Hepatocyte (in vitro differentiated cells): ENCODE measurements at regions not wholly inside any gene's neighbourhood (a gene's known extent, or its start where the extent isn't known, plus 50 kb on each side); places are given as distances from the start of the nearest gene placed in this dataset.

Experiments used
- DNase-seq: peaks from one replicate; pipeline ENCODE4 v3.0.0-alpha.2; 2016; ENCODE audit warnings: low spot score
- H2AFZ ChIP-seq: fragments of 200-600 bp; sonication (generic); 2 replicates; pipeline ENCODE4 v1.6.0; 2016; ENCODE audit warnings: antibody characterized with exemption, mild to moderate bottlenecking
- H3K27ac ChIP-seq: fragments of 200-600 bp; sonication (generic); 2 replicates; pipeline ENCODE4 v1.5.1; 2016; ENCODE audit warnings: mild to moderate bottlenecking
- H3K27me3 ChIP-seq: fragments of 200-600 bp; sonication (generic); 2 replicates; pipeline ENCODE4 v1.6.1; 2016
- H3K36me3 ChIP-seq: fragments of 200-600 bp; sonication (generic); replicated peaks from 2 replicates; pipeline ENCODE4 v1.5.1; 2016; ENCODE audit warnings: low read depth; ENCODE audit not compliant: insufficient read depth
- H3K4me1 ChIP-seq: fragments of 200-600 bp; sonication (generic); 2 replicates; pipeline ENCODE4 v1.5.1; 2016; ENCODE audit warnings: mild to moderate bottlenecking, moderate library complexity; ENCODE audit not compliant: insufficient read depth
- H3K4me2 ChIP-seq: fragments of 200-600 bp; sonication (generic); 2 replicates; pipeline ENCODE4 v1.6.0; 2016
- H3K4me3 ChIP-seq: fragments of 200-600 bp; sonication (generic); 2 replicates; pipeline ENCODE4 v1.5.1; 2016; ENCODE audit warnings: mild to moderate bottlenecking
- H3K79me2 ChIP-seq: fragments of 200-600 bp; sonication (generic); 2 replicates; pipeline ENCODE4 v1.6.0; 2017; ENCODE audit warnings: mild to moderate bottlenecking
- H3K9me2 ChIP-seq: fragments of 200-600 bp; sonication (generic); replicated peaks from 2 replicates; pipeline ENCODE4 v1.6.0; 2017; ENCODE audit warnings: mild to moderate bottlenecking; ENCODE audit not compliant: insufficient read depth
- H3K9me3 ChIP-seq: fragments of 200-600 bp; sonication (generic); 2 replicates; pipeline ENCODE4 v1.5.1; 2016; ENCODE audit warnings: low read depth, mild to moderate bottlenecking
- H4K20me1 ChIP-seq: fragments of 200-600 bp; sonication (generic); 2 replicates; pipeline ENCODE4 v1.6.0; 2016; ENCODE audit warnings: mild to moderate bottlenecking; ENCODE audit not compliant: insufficient read depth, poor library complexity, severe bottlenecking
- EZH2 ChIP-seq: fragments of 200-600 bp; sonication (generic); IDR thresholded peaks from 2 replicates; pipeline ENCODE4 v1.6.1; 2016; ENCODE audit warnings: antibody characterized with exemption, mild to moderate bottlenecking, borderline replicate concordance
- EZH2phosphoT487 ChIP-seq: fragments of 200-600 bp; sonication (generic); IDR thresholded peaks from one replicate; pipeline ENCODE4 v1.6.1; 2018; ENCODE audit warnings: antibody characterized with exemption, mild to moderate bottlenecking, low read depth, moderate library complexity; ENCODE audit not compliant: unreplicated experiment, severe bottlenecking
- WGBS: methylation state at CpG from one replicate; pipeline ENCODE4 v1.1.6; 2016; ENCODE audit warnings: low lambda C conversion rate; ENCODE audit errors: missing lambda C conversion rate; 5-methylcytosine and 5-hydroxymethylcytosine counted together
- TF ChIP-seq, protein P1 (sequence below): fragments of 200-600 bp; sonication (generic); IDR thresholded peaks from 2 replicates; pipeline ENCODE4 v1.5.1; 2016; ENCODE audit warnings: antibody characterized with exemption, mild to moderate bottlenecking; ENCODE audit not compliant: poor library complexity

DNA sequence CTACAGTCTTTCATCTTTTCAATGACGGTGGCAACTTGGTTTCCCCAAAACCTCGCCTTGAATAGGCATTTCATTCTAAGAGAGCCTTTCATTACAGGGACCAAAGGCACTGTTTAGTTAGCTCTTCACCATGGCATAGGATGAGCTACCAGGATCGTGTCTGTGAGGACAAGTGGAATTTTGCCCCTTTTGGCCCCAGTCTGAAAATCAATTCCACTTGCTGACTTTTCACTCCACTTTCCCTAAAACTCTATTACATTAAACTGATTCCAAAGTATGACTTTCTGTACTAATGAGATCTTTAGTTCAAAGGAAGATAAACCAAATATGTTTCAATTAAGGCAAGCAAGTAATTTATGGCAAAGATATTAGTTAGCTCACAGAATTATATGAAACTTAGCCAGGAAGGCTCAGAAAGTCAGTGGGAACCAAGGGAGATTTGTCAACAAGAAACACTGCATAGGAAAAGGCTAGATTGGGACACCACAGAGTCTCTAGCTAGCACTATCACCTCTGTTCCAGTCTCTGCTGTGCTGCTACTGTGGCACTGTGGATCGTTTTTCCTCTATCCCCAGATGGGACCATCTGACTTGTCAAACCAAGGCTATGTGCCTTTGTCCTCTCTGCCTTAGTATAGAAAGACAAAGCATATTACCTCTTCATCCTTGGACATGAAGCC, 145.6 kb downstream of the SLC7A11 start:
- H3K4me3 ChIP-seq = no peak overlapping the region

DNA sequence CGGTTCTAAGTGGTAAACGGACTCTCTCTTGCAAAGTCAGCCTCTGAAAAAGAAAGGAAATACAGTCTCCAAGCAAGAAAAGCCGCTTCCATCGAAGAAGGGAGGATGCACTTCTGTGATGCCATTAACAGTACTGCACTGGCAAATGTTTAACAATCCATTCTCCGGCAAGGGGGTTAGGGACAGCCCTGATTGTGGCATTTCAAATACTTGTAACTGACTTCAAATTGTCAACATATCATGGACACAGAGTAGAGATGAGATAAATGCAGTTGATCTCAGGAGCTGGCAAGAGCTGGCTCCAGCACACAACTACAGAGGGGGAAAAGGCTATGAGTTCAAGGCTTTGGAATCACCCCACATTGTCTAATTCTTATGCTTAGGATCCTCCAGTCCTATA, 146.8 kb downstream of the SLC7A11 start:
- no peaks in the 10 kb centered on the region for H3K36me3 ChIP-seq
- H3K4me2 ChIP-seq = no peak overlapping the region
- peaks cover 10% of the 10 kb centered on the region for H3K4me1 ChIP-seq
- no peaks in the 10 kb centered on the region for H4K20me1 ChIP-seq
- DNase-seq = no peak
- H3K4me3 ChIP-seq = no peak overlapping the region
- no peaks in the 10 kb centered on the region for H3K27me3 ChIP-seq
- no peaks in the 10 kb centered on the region for H3K9me2 ChIP-seq
- H2AFZ ChIP-seq = no peak overlapping the region
- whole genome bisulfite sequencing = 55% methylated on average over 5 of the region's 5 CpGs
- no peaks in the 10 kb centered on the region for H3K9me3 ChIP-seq
- no peak overlapping the region for H3K27ac ChIP-seq
- TF ChIP-seq, protein P1, sequence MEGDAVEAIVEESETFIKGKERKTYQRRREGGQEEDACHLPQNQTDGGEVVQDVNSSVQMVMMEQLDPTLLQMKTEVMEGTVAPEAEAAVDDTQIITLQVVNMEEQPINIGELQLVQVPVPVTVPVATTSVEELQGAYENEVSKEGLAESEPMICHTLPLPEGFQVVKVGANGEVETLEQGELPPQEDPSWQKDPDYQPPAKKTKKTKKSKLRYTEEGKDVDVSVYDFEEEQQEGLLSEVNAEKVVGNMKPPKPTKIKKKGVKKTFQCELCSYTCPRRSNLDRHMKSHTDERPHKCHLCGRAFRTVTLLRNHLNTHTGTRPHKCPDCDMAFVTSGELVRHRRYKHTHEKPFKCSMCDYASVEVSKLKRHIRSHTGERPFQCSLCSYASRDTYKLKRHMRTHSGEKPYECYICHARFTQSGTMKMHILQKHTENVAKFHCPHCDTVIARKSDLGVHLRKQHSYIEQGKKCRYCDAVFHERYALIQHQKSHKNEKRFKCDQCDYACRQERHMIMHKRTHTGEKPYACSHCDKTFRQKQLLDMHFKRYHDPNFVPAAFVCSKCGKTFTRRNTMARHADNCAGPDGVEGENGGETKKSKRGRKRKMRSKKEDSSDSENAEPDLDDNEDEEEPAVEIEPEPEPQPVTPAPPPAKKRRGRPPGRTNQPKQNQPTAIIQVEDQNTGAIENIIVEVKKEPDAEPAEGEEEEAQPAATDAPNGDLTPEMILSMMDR = no peak
- TF ChIP-seq EZH2 (no peak), EZH2phosphoT487 (no peak)
- H3K79me2 ChIP-seq = no peaks in the 10 kb centered on the region

More for the DNA sequence above, 145.6 kb downstream of the SLC7A11 start:
- TF ChIP-seq, protein P1 = no peak
- Histone ChIP-seq H3K4me1 (peaks cover 4% of the 10 kb centered on the region), H2AFZ (no peak overlapping the region), H3K4me2 (peak overlapping the region; percentile 22), H3K27me3 (no peaks in the 10 kb centered on the region), H3K9me3 (no peaks in the 10 kb centered on the region), H3K27ac (no peak overlapping the region), H3K36me3 (no peaks in the 10 kb centered on the region), H4K20me1 (no peaks in the 10 kb centered on the region), H3K9me2 (no peaks in the 10 kb centered on the region), H3K79me2 (no peaks in the 10 kb centered on the region)
- WGBS = 79% methylated on average over 4 of the region's 4 CpGs
- DNase-seq = no peak

DNA sequence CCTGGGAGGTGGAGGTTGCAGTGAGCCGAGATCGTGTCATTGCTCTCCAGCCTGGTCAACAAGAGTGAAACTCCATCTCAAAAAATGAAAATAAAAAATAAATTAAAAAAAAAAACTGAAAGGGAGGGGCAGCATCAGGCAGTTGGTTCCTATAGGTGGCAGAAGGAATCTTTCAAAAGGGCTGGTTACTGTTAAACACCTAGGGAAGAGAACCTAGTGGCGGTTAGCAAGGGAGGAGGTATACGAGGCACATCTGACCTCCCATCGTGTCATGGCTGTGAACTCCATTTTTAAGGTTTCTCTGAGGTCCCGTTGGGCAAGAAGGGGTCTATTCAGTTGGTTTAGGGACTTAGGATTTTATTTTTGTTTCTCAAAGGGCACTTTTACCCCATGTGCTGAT, 150.1 kb downstream of the SLC7A11 start:
- H3K27me3 ChIP-seq = no peaks in the 10 kb centered on the region
- WGBS = 94% methylated on average over 6 of the region's 6 CpGs

More for the DNA sequence above, 150.1 kb downstream of the SLC7A11 start:
- Histone ChIP-seq H3K27ac (no peak overlapping the region), H3K4me1 (peaks cover 10% of the 10 kb centered on the region), H3K79me2 (no peaks in the 10 kb centered on the region), H3K9me2 (no peaks in the 10 kb centered on the region), H3K9me3 (no peaks in the 10 kb centered on the region), H4K20me1 (no peaks in the 10 kb centered on the region), H3K4me3 (no peak overlapping the region), H3K36me3 (no peaks in the 10 kb centered on the region), H3K4me2 (no peak overlapping the region), H2AFZ (no peak overlapping the region)
- TF ChIP-seq EZH2 (no peak), EZH2phosphoT487 (no peak)
- TF ChIP-seq, protein P1 = no peak
- no peak for DNase-seq
